Jurkat, Clone E6-1 (cell line): ENCODE measurements at regions not wholly inside any gene's neighbourhood (a gene's known extent, or its start where the extent isn't known, plus 50 kb on each side); places are given as distances from the start of the nearest gene placed in this dataset.

Experiments
- DNase-seq: peaks from one replicate; pipeline ENCODE4 v3.0.0-alpha.2; 2011; ENCODE audit warnings: low read depth, low spot score
- H3K4me3 ChIP-seq: 2 replicates; pipeline ENCODE4 v1.5.1; 2011; ENCODE audit warnings: mild to moderate bottlenecking, low read length, control low read depth, moderate library complexity

DNA sequence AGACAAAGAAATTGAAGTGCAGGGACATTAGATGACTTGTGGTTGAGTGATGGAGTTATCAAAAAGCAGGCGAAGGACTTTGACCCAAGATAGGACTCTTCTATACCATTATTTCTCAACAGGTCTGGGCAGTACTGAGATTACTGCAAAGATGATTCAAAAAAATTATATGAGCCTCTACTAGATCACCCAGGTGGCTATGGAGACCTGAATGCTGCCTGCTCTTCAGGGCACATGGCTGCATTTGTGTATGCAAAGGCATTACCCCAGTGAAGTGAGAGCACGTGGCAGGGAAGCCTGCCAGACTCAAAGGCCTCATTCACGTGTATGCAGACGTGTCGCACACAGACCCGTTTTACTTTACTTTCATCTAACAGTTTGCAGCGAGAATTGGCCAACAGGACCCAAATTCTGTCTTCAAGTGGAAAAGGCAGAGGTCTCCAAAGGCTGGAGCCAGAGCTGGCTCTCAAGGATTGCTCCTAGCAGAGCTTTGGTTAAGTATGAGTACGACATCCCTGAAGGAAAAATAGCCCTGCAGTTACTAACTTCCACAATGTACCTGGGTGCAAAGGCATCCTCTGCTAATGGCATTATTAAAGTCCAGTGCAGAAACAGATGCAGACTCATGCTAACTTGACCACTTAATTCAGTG is 113.8 kb upstream of the ARMC2 start:
- no peak for DNase-seq
- no peak overlapping the region for H3K4me3 ChIP-seq

DNA sequence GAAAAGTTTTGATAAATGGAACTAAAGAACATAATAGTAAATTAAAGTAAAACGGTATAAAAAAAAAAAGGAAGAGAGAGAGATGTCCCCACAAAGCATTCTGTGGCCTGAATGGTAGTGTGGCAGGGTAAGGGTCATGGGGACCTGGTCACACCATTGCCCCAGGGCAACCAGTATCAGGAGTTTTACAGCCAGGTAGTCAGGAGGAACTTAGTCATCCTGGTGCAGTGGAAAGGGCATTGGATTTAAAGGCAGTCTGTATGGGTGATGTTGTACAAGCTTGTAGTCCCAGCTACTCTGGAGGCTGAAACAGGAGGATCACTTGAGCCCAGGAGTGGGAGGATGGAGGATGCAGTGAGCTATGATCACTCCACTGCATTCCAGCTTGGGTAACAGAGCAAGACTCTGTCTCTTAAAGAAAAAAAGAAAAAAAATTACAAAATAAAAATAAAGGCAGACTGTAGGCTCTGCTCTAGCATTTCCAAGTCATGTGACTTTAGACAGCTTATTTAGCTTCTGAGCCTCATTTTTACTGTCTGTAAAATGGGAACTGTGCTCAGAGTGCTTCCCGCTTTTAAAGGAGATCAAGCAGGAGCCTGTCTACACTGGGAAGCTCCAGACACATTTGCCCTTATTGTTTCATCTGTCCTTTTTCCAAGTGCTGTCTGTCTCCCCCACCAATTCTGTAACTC is 112.8 kb upstream of the ARMC2 start:
- H3K4me3 ChIP-seq, result no peak overlapping the region
- no peak for DNase-seq

DNA sequence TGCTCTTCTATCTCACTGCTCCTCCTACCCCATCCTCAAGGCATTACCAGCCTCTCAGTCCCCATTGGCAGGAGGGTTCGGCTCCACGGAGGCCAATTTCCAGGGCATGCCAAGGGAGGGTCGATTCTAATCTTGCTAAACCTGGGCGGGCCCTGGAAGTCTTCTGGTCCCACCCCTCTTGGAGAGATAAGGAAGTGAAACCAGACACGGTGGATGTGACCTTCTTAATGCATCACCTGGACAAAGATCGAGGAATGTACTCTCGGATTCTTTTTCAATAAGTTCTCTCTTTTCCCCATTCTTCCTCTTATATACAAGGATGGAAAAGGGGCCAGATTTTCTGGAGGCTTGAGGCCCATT is 112.2 kb upstream of the ARMC2 start:
- DNase-seq, result no peak
- H3K4me3 ChIP-seq, result no peak overlapping the region

DNA sequence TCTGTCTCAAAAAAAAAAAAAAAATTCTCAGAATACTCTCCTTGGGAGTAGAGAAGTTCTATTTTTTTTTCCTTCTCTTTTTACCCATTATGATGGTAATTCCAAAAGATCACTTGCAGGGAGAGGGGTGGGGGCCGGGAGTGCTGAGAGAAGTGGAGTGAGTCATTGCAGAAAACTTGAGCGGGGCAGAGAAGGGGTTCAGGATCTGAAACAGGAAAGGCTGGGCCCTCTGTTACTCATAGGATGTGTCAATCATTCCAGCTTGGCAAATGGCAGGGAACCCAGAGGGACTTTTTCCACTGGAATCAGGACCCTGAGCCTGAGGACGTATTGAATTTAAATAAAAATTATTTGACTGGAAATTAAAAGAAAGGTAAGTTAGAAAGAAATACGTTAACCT is 111.4 kb upstream of the ARMC2 start:
- DNase-seq, result no peak
- no peak overlapping the region for H3K4me3 ChIP-seq

DNA sequence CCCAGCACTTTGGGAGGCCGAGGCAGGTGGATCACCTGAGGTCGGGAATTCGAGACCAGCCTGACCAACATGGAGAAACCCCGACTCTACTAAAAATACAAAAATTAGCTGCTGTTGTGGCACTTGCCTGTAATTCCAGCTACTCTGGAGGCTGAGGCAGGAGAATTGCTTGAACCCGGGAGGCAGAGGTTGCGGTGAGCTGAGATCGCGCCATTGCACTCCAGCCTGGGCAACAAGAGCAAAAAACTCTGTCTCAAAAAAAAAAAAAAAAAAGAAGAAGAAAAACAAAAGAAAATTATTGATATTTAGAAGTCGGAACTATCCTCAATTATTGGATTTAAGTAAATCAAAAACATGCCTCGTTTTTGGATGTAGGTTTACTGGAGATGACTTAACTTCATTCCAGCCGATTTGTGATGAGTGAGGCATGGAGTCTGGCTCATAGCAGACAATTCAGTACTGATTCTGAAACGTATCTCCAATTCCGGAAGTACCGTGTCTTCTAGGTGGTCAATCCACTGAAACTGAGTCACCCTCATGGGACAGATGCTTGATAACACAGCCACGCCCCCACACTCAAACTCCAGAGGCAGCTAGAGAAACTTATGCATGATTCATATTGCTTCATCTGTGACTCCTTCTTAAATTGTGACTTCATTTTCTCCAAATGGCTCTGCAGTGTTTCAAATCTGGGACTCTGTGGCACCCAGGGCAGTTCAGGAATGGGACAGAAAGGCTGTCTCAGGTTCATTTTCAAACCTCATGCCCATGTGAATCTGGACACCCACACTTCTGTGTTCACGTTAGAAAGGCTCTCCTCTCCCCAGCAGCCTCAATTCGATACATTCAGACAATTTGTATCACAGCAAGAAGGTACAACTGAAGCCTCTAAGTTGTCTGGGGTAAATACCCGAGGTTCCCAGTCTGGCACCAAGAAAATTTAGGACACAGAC is 110.4 kb upstream of the ARMC2 start:
- DNase-seq, result no peak
- no peak overlapping the region for H3K4me3 ChIP-seq

DNA sequence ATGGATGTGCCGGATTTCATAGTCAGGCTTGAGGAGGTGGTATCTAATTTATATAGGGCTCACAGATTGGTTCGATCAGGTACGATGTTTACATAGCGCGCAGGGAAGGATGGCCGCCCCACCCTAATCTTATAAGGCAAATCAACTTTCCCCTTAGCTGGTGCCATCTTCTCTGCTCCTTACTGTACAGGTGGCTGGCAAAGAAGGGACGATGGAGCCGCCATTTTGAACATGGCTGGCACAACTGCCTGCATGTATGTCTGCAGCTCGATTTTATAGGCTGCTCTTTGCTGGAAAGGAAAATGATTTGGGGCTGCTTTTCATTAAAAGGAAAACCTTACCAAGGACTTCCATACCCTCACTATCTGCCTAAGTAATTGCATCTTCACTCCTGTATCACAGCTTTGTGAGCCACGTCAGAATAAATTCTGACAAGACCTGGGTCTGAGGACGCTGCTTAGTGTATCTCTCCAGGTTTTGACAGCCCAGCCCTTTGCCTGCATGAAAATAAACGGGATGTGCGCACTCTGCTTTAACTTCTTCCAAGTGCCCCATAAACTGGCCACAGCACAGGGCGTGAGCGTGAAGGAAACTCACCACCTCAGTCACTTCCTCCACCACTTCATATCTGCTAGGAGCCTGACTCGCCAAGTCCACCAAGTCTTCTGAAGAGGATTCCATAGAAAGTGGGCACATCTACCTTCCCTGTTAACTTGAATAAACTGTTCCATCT is 109.4 kb upstream of the ARMC2 start:
- no peak for DNase-seq
- H3K4me3 ChIP-seq, result no peak overlapping the region

DNA sequence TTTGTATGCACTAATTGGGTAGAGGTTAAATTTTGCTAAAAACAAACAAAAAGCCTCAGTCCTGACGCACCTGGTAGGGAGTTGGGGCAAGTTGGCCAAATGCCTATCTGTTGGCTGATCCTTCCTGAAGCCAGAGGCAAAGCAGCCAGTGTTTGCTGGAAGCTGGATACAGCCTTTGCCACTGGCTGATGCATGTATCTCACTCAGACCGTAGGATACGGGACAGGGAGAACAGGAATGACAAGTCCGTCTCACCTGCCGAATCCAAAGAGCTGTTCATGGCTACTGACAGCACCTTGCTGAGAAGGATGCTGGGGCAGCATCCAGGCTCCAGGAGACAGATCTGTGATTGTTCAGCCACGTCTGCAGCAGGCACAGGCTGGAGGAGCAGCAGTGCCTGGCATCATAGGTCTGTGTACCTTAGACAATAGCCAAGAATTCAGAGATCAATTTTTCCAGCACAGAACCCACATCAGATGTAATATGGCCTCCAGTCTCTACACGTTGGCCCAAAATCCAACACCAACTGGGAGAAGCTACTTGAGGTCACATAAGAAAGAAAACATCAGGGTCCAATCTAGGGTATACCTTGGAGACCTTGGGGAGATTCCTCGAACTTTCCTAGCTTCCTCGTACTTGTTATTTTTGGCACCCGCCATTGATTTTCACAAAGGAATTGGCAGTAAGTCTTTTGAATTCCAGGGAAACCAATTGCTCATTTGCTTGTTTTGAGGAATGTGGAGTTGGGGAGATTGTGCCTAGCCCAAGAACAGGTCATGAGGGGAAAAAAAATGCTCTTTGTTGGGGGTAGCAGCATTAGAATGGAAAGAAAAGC is 108.5 kb upstream of the ARMC2 start:
- DNase-seq, result no peak
- H3K4me3 ChIP-seq, result no peak overlapping the region

DNA sequence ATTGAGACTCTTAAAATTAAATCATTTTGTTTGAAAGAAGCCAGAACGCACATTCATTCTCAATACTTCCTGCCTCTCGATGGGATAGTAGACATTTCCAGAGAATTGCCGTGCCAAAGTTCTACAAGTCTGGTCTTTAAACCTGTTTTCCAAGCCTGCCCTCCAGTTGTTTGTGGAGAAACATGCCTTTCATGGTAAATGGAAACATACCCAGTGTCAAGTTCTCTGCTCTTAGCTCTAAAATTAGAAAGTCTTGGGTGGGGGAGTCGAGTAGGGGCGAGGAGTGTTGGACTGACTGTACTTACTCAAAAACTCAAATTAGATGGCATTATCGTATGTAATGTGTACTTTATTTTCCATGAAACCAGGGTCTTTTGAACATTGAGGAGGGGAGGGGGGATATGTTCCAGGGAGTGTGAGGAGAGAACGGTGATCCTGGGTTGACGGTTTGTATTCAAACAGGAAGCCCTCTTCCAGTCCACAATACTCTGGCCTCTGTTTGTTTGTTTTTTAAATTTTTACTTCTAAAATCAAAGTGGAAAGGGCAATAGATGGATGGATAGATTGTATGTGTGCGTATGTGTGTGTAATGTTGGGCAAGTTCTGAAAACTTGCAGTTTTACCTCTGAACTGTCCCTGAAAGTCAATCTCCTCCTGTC is 106.8 kb upstream of the ARMC2 start:
- no peak for DNase-seq
- H3K4me3 ChIP-seq, result no peak overlapping the region

DNA sequence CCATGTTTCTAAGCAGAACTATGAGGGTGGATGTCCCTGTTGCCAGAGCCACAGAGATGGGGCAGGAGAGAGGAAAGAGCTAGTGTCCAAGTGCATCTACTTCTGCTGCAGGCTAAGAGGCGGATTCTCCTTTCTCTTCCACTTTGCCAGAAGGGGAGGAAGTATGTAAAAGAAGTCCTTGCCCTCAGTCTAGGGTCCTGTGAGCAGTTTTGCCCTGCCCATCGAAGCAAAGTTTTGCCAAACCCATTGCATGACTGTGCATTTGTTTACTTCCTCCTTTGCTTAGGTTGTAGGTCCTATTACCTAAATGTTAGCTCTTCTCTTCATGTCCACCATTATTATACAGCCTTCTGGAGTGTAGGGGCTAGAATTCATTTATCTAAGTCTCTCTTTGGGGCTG is 106.2 kb upstream of the ARMC2 start:
- no peak for DNase-seq
- no peak overlapping the region for H3K4me3 ChIP-seq

DNA sequence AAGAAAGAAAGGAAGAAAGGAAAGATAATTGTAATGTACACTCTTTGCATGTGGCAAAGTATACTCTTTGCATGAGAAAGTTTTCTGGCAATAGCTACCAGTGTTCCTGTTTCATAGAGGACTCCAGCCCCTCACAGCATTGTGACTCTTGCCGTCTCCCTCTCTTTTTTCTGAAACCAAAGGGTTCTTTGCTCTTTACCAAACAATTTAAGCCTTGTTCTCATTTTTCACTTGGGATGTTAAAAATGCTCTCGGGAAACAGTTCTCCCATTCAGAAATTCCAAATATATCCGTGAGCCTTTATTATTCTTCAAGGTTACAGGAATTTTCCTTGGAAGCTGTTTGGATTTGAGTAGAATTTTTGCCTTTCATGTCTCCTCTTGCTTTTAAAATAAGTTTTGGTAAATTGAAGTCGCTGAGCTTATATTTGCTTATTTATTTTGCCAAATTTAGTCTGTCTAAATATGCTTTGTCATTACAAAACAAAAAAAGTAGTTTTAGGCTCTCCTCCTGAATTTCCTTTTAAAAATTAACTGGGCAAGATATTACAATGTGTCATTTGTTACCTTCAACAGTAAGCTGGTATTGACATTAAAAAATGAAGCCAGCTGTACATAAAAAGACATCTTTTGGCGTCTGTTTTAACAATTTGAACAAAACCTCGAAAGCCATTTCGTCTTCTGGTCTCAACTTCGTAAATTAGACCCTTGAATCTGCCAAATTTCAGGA is 103.8 kb upstream of the ARMC2 start:
- no peak for DNase-seq
- H3K4me3 ChIP-seq, result no peak overlapping the region

DNA sequence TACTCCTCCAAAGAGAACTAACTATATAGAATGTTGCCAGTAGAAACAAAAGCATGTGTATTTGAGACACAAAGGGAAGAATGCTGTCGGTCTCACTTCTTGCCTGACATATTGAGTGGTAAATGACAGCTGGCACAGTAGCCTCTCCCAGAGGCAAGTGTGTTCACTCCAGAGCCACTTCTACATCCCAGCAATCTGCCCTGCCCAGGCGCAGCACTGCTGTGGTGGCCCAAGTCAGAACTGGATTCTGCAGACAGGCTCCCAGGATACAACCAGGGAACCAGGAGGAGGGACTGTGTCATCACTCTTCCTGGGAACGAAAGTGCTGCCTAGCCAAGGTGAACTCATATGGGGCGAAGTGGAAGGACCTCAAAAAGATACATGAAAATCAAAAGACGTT is 103.2 kb upstream of the ARMC2 start:
- no peak for DNase-seq
- H3K4me3 ChIP-seq, result no peak overlapping the region

DNA sequence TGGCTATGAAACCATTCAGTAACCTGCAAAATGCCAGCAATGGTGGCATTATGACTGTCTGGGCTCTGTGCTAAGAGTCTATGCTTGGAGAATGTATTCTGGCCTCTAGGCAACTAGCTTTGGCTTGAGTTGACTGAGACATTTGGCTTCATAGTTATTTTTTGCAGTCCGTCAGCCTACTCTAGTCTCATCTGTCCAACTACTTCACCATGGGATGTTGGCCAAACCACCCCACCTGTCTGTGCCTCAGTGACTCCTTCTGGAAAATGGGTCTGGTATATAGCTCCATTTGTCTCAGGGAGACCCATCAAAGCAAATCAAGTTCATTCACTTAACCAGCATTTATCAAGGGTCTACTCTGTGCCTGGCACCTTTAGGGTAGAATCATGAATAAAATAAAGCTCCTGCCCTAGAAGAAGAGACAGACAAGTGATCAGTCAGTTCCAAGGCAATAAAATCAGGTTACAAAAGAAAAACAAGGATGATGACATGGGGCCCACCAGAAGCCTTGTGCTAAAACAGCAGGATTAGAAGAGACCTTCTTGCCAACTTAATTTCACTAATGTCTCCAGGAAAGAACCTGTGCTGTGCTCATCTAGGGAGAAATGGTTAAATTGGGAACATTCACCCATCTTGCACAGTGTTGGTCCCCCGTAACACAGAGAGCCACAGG is 102.4 kb upstream of the ARMC2 start:
- DNase-seq, result no peak
- H3K4me3 ChIP-seq, result no peak overlapping the region

DNA sequence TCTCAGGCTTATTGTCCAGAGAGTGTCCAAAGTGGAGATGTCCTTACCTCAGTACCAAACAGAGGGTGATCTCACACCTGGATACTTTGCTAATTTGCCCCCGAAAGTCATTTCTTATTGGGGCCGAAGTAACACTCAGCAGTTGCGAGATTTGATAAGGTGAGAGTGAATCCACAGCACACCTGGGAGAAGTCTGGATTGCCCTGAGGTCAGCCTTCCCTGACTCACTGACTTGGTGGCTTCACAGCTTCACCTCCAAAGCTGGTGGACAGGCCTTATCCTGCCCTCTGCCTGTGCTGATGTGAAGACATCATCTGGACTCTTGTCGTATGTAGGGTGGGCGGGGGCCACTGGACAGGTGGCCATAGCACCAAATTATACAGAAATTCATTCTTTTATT is 101.9 kb upstream of the ARMC2 start:
- H3K4me3 ChIP-seq, result no peak overlapping the region
- no peak for DNase-seq

DNA sequence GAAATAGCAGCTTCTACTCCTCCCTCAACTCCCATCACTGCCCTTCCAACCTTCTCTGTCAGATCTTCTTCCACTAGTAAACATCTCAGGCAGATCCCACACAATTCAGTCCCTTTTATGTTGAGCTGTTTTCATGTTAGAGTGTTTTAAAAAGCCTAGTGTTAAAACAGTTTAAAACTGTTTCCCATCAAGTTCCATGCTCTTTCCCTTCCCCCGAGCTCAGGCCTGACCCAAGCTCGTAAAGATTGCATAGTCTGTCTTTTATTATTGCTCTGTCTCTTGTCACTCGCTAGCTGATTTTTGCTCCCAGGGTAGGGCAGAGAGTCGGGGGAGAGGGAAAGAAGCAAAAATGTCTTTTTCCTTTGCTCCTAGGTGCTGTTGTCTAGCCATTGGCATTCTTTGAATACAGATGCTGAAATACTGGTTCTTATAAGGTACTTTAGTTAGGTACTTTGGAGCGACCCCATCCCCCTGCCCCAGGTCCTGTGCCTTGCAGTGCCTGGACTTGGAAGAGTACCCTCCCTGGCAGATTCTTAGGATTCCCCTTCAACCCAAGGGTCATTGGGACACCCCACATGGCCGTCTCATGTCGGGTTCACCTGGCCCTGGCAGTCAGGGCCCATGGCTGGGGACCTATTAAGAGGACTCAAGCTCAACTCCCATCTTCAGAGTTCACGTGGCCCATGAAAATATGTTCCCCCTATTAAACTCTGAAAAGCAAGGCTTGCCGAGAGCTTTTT is 101.2 kb upstream of the ARMC2 start:
- DNase-seq, result no peak
- no peak overlapping the region for H3K4me3 ChIP-seq

DNA sequence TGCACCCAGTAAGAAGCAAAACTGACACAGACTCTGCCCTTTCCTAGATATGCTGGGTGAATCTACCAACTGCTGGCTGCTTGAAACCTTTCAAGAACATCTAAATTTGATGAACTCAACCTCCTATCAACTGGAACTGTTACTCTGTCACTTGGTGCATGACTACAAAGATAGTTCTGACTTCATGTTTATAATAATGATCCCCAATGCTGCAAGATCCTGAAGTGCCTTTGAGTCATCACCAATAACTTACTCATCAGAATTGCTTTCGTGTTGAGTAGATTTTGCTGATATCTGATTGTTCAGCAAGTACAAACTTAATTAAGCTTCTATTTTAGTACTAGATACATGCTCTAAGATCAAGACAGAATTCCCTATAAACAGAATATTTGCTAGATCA is 100.2 kb upstream of the ARMC2 start:
- no peak for DNase-seq
- H3K4me3 ChIP-seq, result no peak overlapping the region

DNA sequence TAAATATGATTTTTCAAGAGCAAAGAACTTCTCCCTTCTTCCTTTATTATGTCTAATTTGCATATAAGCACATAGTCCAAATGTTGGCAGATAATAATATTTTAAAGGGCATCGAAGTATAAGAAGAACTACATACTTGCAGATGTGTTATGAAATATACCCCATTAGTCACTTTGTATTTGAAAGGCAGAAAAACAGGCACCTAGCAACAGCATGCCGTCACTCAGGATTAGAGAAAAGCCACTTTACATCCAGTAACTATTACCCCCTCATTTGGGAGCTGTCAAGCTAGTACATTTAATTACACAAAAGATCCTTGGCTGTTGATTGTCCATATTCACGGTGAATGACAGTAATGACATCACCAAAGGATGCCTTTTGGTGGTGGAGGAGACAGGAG is 99.3 kb upstream of the ARMC2 start:
- DNase-seq, result no peak
- no peak overlapping the region for H3K4me3 ChIP-seq

DNA sequence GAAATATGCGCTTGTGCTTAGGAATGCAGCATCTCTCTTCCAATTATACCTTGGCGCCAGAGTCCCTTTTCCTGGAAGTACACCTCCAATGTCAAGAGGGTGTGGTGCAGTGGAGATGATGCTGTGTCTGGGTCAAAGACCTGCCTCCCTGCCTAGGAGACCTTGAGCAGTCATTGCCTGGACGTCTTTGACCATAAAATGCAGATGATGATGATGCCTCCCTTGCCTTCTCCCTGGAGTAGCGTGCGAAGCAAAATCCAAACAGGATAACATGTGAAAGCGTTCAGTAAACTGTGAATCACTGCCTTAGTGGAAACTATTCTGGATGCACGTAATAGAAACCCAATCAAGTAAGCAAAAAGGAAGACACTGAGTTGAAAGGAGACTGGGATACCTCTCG is 97.4 kb upstream of the ARMC2 start:
- H3K4me3 ChIP-seq, result no peak overlapping the region
- no peak for DNase-seq
